Skin epidermis (tissue), 12 donors: ENCODE measurements at regions not wholly inside any gene's neighbourhood (a gene's known extent, or its start where the extent isn't known, plus 50 kb on each side); places are given as distances from the start of the nearest gene placed in this dataset.
"Not testable (repeated sequence)": the region's sequence is repeated elsewhere in the genome, so short reads cannot be mapped to it uniquely, and the experiment has no call there.

Experiments used
- H3K27ac ChIP-seq, 21 experiments: fragments of 200-600 bp; sonication (generic) in 11 of 21; one replicate each; pipeline ENCODE4 v1.5.0; 2020; ENCODE audit warnings: mild to moderate bottlenecking in 3 of 21, inconsistent platforms in 2 of 21, moderate library complexity in 2 of 21
- H3K4me3 ChIP-seq, 7 experiments: fragments of 200-600 bp; sonication (generic) in 2 of 7; one replicate each; pipeline ENCODE4 v1.5.0; 2020; ENCODE audit warnings: inconsistent platforms in 2 of 7, mild to moderate bottlenecking in 2 of 7, moderate library complexity in 1 of 7

GRCh38 chr2:192687015-192687414 is 492.3 kb upstream of the TMEFF2 start:
- no peak overlapping the region for H3K27ac ChIP-seq
- H3K4me3 ChIP-seq = no peak overlapping the region

DNA sequence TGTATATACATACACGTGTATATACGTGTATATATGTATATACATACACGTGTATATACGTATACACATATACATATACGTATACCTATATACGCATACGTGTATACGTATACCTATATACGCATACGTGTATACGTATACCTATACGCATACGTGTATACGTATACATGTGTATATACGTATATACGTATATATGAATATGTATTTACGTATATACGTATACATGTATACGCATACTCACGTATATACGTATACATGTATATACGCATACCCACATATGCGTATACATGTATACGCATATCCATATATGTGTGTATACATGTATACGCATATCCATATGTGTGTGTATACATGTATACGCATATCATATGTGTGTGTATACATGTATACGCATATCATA is 487.8 kb upstream of the TMEFF2 start:
- not testable (repeated sequence) for H3K4me3 ChIP-seq, H3K27ac ChIP-seq

DNA sequence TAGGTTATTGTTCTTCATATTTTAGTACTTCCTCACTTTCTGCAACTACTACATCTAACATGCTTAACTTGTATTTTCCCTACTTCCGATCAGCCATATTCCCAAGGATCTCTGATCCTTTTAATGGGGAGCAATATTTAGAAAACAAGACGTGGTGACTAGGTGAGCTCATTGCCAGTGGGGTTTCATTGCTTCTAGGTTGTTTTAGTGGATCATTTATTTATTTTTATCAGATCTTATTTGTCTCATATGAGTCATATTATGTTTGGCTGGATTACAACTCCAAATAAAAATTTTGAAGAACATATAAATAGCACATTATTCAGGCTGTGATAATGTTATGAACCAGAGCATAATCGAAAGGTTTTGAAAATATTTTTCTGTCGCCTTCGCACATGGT is 480.9 kb upstream of the TMEFF2 start:
- no peak overlapping the region for H3K27ac ChIP-seq
- no peak overlapping the region for H3K4me3 ChIP-seq

DNA sequence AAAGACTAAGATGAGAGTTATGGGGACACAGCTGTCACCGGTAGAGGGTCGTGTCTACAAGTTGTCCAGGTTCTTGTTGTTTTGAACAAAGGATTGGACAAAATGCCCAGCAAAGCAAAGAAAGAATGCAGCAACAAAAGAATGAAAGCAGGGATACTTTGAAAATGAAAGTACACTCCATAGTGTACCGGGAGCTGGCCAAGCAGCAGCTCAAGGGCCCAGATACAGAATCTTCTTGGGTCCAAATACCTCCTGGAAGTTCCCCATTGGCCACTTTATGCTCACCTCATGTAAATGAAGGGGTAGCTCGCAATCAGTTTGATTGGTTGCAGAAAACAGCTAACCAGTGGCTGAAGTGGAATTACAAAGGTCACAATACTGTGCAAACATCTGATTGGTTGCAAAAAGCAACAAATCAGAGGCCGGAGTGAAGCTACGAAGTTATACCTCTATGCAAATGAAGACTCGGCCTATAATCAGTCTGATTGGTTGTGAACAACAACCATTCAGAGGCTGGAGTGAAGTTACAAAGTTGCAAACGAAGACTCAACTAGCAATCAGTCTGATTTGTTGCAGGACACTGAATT is 474.9 kb upstream of the TMEFF2 start:
- no peak overlapping the region for H3K4me3 ChIP-seq
- H3K27ac ChIP-seq = no peak overlapping the region

DNA sequence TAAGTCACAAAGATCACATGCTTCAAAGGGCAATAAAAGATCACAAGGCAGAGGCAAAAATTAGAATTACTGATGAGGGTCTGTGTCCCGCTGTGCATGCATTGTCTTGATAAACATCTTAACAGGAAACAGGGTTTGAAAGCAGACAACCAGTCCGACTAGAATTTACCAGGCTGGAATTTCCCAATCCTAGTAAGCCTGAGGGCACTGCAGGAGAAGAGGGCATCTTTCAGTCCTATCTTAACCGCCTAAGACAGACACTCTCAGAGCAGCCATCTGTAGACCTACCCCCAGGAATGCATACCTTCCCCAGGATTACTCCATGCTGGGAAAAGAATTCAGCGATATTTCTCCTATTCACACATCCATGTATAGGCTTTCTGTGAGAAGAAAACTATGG is 465.8 kb upstream of the TMEFF2 start:
- not testable (repeated sequence) for H3K27ac ChIP-seq, H3K4me3 ChIP-seq

- Histone ChIP-seq H3K4me3 (no peak overlapping the region), H3K27ac (no peak overlapping the region)
Measured at GRCh38 chr2:192657362-192657761, 462.6 kb upstream of the TMEFF2 start.

DNA sequence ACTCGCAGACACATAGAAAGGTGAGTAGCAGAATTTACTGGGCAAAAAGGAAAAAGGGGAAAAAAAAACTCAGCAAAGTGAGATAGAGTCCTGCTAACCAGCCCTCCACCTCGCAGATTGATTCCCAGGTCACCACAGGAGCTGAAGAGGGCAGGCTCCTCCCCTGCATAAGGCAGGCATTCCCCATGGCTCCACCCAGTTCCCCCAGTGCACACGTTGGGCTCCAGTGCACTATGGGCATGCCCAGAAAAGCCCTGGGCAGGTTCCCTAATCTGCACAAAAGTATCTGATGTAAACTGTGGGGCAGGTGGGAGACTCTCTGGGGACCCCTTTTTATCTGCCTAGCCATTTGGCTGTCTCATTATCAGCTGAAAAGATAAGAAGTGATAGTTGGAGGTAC is 461.2 kb upstream of the TMEFF2 start:
- H3K4me3 ChIP-seq = no peak overlapping the region
- no peak overlapping the region for H3K27ac ChIP-seq

DNA sequence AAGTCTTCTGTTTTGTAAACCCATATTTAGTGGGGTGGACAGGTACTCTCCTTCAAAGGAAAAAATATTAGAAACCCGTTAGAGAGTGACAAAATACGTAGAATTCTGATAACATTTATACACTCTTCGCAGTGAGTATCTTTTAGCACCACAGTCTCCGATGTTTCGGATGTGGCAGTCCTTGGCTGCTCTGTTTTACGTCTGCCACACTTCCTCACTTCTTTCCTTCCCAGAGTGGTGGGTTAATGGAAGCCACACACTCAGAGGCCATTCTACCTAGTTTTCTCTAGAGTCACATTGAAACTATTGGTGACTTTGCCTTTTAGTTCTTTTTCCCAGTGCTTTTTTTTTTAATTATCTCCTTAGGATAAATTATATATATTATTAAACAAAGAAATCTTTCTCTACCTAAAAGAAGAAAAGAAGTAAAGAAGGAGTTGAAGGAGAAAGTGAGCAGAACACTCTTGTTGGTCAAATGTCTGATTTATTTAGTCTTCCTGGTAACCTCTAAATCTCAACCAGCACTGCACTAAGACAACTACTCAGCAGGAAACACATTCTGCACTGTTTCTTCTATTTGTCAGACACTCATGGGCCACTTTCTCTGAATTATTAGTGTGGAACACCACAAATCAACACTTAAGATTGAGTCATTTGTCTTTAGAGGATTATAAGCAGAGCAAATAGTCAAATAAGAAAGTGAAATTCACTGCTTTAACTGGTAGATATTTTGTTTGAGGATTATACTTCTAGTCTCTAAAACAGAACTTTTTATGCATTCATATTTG is 451.3 kb upstream of the TMEFF2 start:
- Histone ChIP-seq H3K4me3 (no peak overlapping the region), H3K27ac (no peak overlapping the region)

GRCh38 chr2:192634557-192634956 is 439.8 kb upstream of the TMEFF2 start:
- Histone ChIP-seq H3K4me3 (no peak overlapping the region), H3K27ac (no peak overlapping the region)

DNA sequence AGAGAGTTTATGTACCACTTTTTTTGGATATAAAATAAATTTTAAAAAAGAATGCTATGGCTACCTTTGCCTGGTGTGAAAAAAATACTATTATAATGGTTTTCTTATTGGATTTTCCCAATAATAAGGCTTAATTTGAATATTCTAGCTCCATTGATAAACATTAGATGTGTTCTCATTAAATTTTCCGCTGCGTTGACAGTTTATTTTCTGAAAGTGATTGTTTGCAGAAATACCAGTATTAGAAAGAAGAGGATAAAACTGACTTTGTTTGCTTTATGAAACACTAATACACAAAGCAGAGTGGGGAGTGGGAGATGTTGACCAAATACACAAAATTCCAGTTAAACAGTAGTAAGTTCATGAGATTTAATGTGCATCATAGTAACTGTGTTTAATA is 433.3 kb upstream of the TMEFF2 start:
- no peak overlapping the region for H3K27ac ChIP-seq
- no peak overlapping the region for H3K4me3 ChIP-seq

- Histone ChIP-seq H3K27ac (no peak overlapping the region), H3K4me3 (no peak overlapping the region)
Measured at GRCh38 chr2:192615105-192615504, 420.4 kb upstream of the TMEFF2 start.

DNA sequence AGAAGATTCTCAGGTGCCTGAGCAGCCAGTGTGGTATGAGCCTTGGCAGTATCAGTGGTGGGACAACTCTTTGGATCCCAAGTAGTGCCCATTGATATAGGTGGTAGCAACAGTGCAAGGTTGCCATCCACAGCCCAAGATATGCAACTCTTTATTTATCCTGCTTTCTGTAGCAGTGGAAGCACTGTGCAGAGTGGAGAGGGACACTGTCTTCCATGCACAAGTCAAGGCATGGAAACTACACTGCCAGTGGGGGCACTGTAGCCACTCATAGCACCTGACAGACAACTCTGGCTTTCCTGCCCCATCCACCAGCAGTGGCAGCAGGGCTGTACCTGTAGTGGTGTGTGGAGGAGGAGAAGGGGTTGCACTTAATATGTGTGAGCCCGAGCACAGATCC is 409.6 kb upstream of the TMEFF2 start:
- H3K27ac ChIP-seq = no peak overlapping the region
- H3K4me3 ChIP-seq = no peak overlapping the region

GRCh38 chr2:192598649-192599048 is 403.9 kb upstream of the TMEFF2 start:
- H3K4me3 ChIP-seq, H3K27ac ChIP-seq: not testable (repeated sequence)

GRCh38 chr2:192593561-192593960 is 398.8 kb upstream of the TMEFF2 start:
- H3K27ac ChIP-seq = no peak overlapping the region
- H3K4me3 ChIP-seq = no peak overlapping the region

DNA sequence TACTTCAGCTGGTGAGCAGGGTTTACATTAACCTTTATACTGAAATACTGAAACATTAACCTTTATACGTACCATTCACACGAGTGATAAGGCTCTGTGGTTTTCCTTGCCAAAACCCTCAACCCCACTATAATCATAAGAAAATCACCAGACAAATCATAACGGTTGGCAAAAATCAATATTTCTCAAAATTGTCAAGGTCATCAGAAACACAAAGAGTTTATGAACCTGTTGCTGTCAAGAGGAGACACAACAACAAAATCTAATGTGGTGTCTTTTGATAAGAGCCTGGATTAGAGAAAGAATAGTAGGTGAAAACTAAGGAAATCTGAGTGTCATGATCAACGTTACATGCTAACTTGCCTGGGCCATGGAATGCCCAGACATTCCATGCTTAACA is 396.9 kb upstream of the TMEFF2 start:
- no peak overlapping the region for H3K4me3 ChIP-seq
- H3K27ac ChIP-seq = no peak overlapping the region

DNA sequence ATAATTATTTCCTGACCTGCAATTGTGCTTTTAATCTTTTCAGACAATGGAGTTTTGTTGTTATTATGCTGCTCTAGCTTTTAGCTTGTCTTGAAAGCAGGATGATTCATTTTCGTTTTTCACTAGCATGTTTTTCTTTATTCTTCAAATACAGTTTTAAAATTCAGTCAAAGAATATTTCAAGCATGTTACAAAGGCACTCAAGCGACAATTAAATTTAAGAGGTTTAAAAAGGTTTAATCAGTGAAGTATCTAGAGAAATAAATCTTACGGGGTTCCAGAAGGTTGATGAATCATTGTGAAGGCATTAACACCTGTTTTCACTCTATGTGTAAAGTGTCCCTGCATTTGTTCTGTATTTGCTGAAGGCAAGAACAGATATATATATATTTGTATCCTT is 390.7 kb upstream of the TMEFF2 start:
- no peak overlapping the region for H3K27ac ChIP-seq
- H3K4me3 ChIP-seq = no peak overlapping the region

- Histone ChIP-seq H3K27ac (no peak overlapping the region), H3K4me3 (no peak overlapping the region)
Measured at GRCh38 chr2:192584976-192585375, 390.2 kb upstream of the TMEFF2 start.

DNA sequence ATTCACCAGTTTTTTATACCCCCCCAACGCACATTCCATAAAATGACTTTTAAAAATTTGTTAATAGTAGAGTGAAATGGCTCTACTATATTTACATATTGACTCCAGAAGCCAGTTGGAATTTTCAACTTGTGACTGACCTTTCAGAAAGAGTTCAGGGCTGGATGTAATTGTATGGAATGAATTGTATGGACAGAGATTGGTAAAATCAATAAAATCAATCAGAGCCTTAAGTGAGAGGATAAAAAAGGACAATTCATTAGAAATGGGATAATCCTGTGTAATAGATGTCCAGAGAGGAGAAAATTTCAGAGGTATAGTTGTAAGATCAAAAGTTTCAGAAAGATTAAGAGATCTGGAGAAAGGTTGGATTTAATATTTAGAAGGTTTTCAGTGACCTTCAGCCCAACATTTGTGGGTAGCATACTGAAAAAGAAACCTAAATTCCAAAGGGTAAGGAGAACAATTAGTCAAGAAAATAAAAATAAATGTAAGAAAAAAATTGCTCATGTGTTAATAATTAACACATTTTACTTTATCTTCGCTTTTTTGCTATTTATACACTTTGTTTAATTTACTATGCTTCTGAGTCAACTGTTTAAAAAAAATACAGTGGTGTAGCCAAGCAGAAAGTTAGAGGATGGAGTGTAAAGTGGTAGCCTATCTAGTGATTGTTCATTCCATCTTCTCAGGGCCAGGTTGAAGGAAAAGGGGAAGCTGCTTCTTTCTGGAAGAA is 385.4 kb upstream of the TMEFF2 start:
- Histone ChIP-seq H3K27ac (no peak overlapping the region), H3K4me3 (no peak overlapping the region)

GRCh38 chr2:192578780-192579179 is 384.0 kb upstream of the TMEFF2 start:
- H3K4me3 ChIP-seq = no peak overlapping the region
- H3K27ac ChIP-seq = no peak overlapping the region

DNA sequence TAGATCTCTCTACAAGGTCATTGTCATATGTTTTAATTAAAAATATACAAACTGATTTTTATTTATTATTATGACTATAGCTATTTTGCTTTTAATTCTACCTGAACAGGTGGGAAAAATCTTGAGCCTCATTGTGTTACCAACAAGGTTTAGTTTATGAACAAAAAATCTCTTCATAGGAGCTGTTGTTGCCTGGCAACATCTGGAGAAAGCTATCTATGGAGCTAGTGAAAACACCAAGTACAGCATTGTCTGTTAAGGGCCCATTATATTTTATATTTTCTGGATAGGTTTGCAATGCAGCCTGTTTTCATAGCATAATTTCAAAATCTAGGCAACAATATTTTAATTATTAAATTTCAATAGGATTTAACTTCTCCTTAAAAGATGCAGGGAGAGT is 383.0 kb upstream of the TMEFF2 start:
- H3K27ac ChIP-seq = no peak overlapping the region
- H3K4me3 ChIP-seq = no peak overlapping the region

DNA sequence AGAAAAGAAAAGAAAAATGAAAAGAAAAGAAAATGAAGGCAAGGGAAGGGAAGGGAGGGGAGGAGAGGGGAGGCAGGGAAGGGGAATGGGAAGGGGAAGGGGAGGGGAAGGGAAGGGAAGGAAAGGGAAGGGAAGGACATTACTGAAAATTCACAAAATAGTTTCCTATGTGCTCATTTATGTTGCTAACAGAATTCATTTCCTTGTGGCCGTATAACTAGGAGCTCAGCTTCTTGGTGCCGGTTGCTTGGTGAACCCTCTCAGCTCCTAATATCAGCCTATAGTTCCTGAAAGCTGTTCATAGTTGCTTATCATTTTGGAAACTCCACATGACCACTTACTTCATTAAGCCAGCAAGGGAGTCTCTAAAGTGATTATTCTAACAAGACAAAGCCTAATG is 379.8 kb upstream of the TMEFF2 start:
- Histone ChIP-seq H3K4me3 (no peak overlapping the region), H3K27ac (no peak overlapping the region)
